Panc1 (cell line): ENCODE measurements at regions not wholly inside any gene's neighbourhood (a gene's known extent, or its start where the extent isn't known, plus 50 kb on each side); places are given as distances from the start of the nearest gene placed in this dataset.

Source experiments
- ATAC-seq: fragments of 200-7000 bp; cut with Tn5 transposase; 2 replicates; pipeline ENCODE4 v1.9.1; 2020; ENCODE audit warnings: mild to moderate bottlenecking, moderate library complexity
- BruUV-seq: library from RNA; stranded (reverse); fragments of 400-500 nt; replicated peaks from 2 replicates; lab custom pipeline; 2021; lab: Mats Ljungman, UMichigan
- CTCF ChIA-PET: fragments of 300-600 bp; sonication (Branson Sonifier 250); formaldehyde crosslinking; loops from one replicate; lab custom pipeline; 2022; ENCODE audit warnings: antibody characterized with exemption; lab: Charles Lee
- POLR2A ChIA-PET: fragments of 300-600 bp; sonication (Branson Sonifier 250); formaldehyde crosslinking; loops from one replicate; lab custom pipeline; 2022; ENCODE audit warnings: antibody characterized with exemption; lab: Charles Lee
- DNase-seq: peaks from one replicate; pipeline ENCODE4 v3.0.0-alpha.2; 2010; ENCODE audit warnings: low read depth, low spot score
- H3K27ac ChIP-seq: 2 replicates; pipeline ENCODE4 v1.5.1; 2011; ENCODE audit warnings: mild to moderate bottlenecking, low read length, inconsistent platforms
- H3K27me3 ChIP-seq: fragments of 200-500 bp; sonication (Bioruptor generic); 2 replicates; pipeline ENCODE4 v1.6.0; 2014; ENCODE audit warnings: low read length, inconsistent platforms; ENCODE audit not compliant: control insufficient read depth, insufficient read depth
- H3K36me3 ChIP-seq: fragments of 200-500 bp; sonication (Bioruptor generic); 2 replicates; pipeline ENCODE4 v1.5.1; 2014; ENCODE audit warnings: inconsistent platforms, mild to moderate bottlenecking, low read length, moderate library complexity; ENCODE audit not compliant: control insufficient read depth, insufficient read depth
- H3K4me1 ChIP-seq: 2 replicates; pipeline ENCODE4 v1.5.1; 2011; ENCODE audit warnings: inconsistent platforms, mild to moderate bottlenecking, low read length, moderate library complexity; ENCODE audit not compliant: control insufficient read depth, insufficient read depth
- H3K4me3 ChIP-seq, 2 experiments: 2 replicates each; pipeline ENCODE4 v1.5.1; 2011 to 2012; ENCODE audit warnings: low read depth in 2 of 2, low read length in 2 of 2, mild to moderate bottlenecking in 2 of 2, inconsistent platforms in 1 of 2, moderate library complexity in 1 of 2
- H3K9me3 ChIP-seq: fragments of 200-500 bp; sonication (Bioruptor generic); 2 replicates; pipeline ENCODE4 v1.5.1; 2014; ENCODE audit warnings: low read depth, mild to moderate bottlenecking, inconsistent platforms, low read length, moderate library complexity; ENCODE audit not compliant: control insufficient read depth, insufficient read depth
- POLR2AphosphoS5 ChIP-seq: IDR thresholded peaks from 2 replicates; pipeline ENCODE4 v1.6.1; 2012; ENCODE audit warnings: mild to moderate bottlenecking, low read depth, low read length, moderate library complexity
- SIN3A ChIP-seq: IDR thresholded peaks from 2 replicates; pipeline ENCODE4 v1.6.1; 2012; ENCODE audit warnings: low read depth, mild to moderate bottlenecking, low read length, moderate library complexity, borderline replicate concordance; ENCODE audit not compliant: insufficient read depth
- TCF7L2 ChIP-seq: IDR thresholded peaks from 2 replicates; pipeline ENCODE4 v1.6.1; 2011; ENCODE audit warnings: mild to moderate bottlenecking, low read depth, low read length, inconsistent platforms
- in situ Hi-C: cut with HindIII; loops from 2 replicates; pipeline ENCODE4 v1.10.0; 2016; ENCODE audit warnings: low sequenced_read_pairs, low pct_unique_long_range_greater_than_20kb
- intact Hi-C: fragments of 100-400 bp; cut with micrococcal nuclease; formaldehyde crosslinking; loops from one replicate; pipeline ENCODE4 v1.10.0; 2022; ENCODE audit not compliant: unreplicated experiment
- TF ChIP-seq, protein P1 (sequence below), 2 experiments: IDR thresholded peaks; 2 replicates each; pipeline ENCODE4 v1.6.1; 2011 to 2012; ENCODE audit warnings: low read depth in 2 of 2, control low read depth in 1 of 2, low read length in 1 of 2, mild to moderate bottlenecking in 1 of 2, moderate library complexity in 1 of 2; ENCODE audit not compliant: insufficient read depth in 1 of 2
- TF ChIP-seq, protein P2 (sequence below): fragments of 450-650 bp; IDR thresholded peaks from 2 replicates; pipeline ENCODE4 v1.5.1; 2017; ENCODE audit warnings: mild to moderate bottlenecking

DNA sequence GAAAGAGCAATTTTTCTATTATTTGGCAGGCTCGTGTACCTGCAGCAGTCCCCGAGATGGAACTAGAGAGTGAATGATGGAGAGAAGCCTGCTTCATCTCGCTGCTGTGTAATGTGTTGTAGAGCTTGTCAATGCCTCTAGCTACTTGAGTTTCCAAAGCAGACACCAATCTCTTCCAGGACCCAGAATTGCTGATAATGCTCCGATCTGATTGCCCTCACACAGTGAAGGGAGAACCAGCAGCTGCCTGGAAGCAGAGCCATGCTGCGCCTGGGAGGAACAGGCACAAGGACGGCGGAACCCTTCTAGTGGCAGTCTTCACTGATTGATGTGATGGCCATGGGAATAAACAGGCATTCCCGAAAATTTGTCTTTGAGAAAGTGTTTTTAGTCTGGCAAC is 288.0 kb downstream of the ICE1 start:
- no TSS peak for BruUV-seq
- no peak overlapping the region for H3K4me3 ChIP-seq
- no peak for ATAC-seq
- H3K4me1 ChIP-seq: no peaks in the 10 kb centered on the region
- no peaks in the 10 kb centered on the region for H3K9me3 ChIP-seq
- H3K36me3 ChIP-seq: no peaks in the 10 kb centered on the region
- ChIA-PET CTCF (no interaction called here), POLR2A (no interaction called here)
- H3K27me3 ChIP-seq: no peaks in the 10 kb centered on the region
- H3K27ac ChIP-seq: no peak overlapping the region
- in situ Hi-C loops (no loop called here), intact Hi-C loops (no loop called here)
- DNase-seq: no peak
- TF ChIP-seq, protein P1, sequence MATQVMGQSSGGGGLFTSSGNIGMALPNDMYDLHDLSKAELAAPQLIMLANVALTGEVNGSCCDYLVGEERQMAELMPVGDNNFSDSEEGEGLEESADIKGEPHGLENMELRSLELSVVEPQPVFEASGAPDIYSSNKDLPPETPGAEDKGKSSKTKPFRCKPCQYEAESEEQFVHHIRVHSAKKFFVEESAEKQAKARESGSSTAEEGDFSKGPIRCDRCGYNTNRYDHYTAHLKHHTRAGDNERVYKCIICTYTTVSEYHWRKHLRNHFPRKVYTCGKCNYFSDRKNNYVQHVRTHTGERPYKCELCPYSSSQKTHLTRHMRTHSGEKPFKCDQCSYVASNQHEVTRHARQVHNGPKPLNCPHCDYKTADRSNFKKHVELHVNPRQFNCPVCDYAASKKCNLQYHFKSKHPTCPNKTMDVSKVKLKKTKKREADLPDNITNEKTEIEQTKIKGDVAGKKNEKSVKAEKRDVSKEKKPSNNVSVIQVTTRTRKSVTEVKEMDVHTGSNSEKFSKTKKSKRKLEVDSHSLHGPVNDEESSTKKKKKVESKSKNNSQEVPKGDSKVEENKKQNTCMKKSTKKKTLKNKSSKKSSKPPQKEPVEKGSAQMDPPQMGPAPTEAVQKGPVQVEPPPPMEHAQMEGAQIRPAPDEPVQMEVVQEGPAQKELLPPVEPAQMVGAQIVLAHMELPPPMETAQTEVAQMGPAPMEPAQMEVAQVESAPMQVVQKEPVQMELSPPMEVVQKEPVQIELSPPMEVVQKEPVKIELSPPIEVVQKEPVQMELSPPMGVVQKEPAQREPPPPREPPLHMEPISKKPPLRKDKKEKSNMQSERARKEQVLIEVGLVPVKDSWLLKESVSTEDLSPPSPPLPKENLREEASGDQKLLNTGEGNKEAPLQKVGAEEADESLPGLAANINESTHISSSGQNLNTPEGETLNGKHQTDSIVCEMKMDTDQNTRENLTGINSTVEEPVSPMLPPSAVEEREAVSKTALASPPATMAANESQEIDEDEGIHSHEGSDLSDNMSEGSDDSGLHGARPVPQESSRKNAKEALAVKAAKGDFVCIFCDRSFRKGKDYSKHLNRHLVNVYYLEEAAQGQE (IDR thresholded peaks at IDR 0.05; ENCODE audit: insufficient read depth in 1 of 2, low read depth in 2 of 2, low read length in 1 of 2): no peak
- TF ChIP-seq POLR2AphosphoS5 (no peak), TCF7L2 (no peak), SIN3A (no peak)
- TF ChIP-seq, protein P2, sequence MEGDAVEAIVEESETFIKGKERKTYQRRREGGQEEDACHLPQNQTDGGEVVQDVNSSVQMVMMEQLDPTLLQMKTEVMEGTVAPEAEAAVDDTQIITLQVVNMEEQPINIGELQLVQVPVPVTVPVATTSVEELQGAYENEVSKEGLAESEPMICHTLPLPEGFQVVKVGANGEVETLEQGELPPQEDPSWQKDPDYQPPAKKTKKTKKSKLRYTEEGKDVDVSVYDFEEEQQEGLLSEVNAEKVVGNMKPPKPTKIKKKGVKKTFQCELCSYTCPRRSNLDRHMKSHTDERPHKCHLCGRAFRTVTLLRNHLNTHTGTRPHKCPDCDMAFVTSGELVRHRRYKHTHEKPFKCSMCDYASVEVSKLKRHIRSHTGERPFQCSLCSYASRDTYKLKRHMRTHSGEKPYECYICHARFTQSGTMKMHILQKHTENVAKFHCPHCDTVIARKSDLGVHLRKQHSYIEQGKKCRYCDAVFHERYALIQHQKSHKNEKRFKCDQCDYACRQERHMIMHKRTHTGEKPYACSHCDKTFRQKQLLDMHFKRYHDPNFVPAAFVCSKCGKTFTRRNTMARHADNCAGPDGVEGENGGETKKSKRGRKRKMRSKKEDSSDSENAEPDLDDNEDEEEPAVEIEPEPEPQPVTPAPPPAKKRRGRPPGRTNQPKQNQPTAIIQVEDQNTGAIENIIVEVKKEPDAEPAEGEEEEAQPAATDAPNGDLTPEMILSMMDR: no peak

DNA sequence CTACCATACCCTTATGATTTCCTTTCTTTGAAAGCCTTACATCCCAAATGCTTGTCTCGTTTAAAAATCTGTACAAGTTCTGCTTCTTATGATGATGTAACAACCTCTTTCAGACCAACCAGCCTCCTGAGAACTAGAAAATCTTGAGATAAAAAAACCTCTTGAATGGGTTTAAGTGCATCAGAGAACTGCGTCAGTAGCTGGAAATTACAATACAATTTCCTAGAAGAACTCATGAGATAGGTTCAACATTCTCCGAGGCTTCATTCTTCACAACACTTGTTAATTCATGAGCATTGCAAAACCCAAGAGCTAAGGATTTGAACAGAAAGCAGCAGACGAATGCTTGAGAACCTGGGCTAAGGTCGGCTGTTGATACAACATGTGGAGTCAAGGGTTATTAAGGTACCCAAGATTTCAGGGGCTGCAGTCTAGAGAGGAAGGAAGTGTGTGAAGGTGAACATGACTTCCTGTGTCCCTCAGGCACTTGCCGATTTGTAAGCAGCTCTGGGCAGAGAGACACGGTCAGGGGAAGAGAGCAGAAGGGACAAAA is 286.0 kb downstream of the ICE1 start:
- Histone ChIP-seq H3K4me1 (no peaks in the 10 kb centered on the region), H3K27ac (no peak overlapping the region)
- no peak for ATAC-seq

More for the DNA sequence above, 286.0 kb downstream of the ICE1 start:
- in situ Hi-C loops: no loop called here
- DNase-seq: no peak
- intact Hi-C loops: no loop called here
- H3K9me3 ChIP-seq: no peaks in the 10 kb centered on the region
- POLR2A ChIA-PET: interaction anchor here (0.5 kb wide), 1 partner anchor 204 kb away, joined by 5 read pairs; no protein-coding TSS in a partner anchor
- no peaks in the 10 kb centered on the region for H3K27me3 ChIP-seq
- TF ChIP-seq, protein P2: no peak
- TF ChIP-seq SIN3A (no peak), POLR2AphosphoS5 (no peak), TCF7L2 (no peak)
- TF ChIP-seq, protein P1 (IDR thresholded peaks at IDR 0.05; ENCODE audit: insufficient read depth in 1 of 2, low read depth in 2 of 2, low read length in 1 of 2): no peak
- CTCF ChIA-PET: no interaction called here
- BruUV-seq: no TSS peak
- no peaks in the 10 kb centered on the region for H3K36me3 ChIP-seq
- no peak overlapping the region for H3K4me3 ChIP-seq
